ENCODE measurements at regions not wholly inside any gene's neighbourhood (a gene's known extent, or its start where the extent isn't known, plus 50 kb on each side); places are given as distances from the start of the nearest gene placed in this dataset.

DNA sequence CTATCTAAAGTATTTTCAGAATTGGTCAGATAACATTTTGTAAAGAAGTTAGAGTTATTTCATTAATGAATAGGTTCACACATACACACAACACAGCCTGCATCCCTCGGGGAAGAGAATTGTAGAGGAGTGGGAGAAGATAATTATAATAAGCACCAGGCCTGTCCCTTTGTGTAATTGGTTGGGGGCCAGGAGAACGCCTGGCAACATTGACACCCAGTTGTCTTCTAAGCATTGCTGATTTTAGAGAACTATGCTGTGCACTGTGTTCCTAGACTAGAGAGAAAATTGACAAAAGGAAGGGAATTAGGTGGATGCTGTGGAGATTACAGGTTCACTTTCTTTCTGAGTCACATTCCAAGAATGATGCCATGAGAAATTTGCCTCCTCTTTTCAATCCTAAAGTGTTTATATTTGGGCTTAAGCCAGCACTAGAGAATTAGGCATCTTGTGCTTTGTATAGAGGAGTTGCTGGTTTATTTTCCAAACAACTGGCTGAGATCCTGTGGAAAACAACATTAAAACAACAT is 247.6 kb downstream of the COX7C start:
- WGBS, 2 donors (ENCODE audit: extremely low coverage in 2 of 2, insufficient read length in 2 of 2, insufficient replicate concordance in 1 of 2), result no CpG with 5 or more reads among the region's 2 CpGs
- H3K27ac ChIP-seq (replicated peaks; ENCODE audit: low read length), result no peak overlapping the region

GRCh38 chr5:86866036-86866435 is 248.3 kb downstream of the COX7C start:
- no CpG with 5 or more reads among the region's 1 CpG for WGBS, 2 donors (ENCODE audit: extremely low coverage in 2 of 2, insufficient read length in 2 of 2, insufficient replicate concordance in 1 of 2)
- H3K9me3 ChIP-seq (replicated peaks in 1 of 2; ENCODE audit: control insufficient read depth in 2 of 2, insufficient read depth in 1 of 2, low read depth in 1 of 2, low read length in 2 of 2), result no peaks in the 10 kb centered on the region
- H3K27ac ChIP-seq (replicated peaks; ENCODE audit: low read length), result no peak overlapping the region

More for the DNA sequence above, 247.6 kb downstream of the COX7C start:
- H3K4me3 ChIP-seq (ENCODE audit: low read length in 2 of 2), result no peak overlapping the region
- no peak overlapping the region for H2BK12ac ChIP-seq (ENCODE audit: low read length)
- no peaks in the 10 kb centered on the region for H3K79me1 ChIP-seq (ENCODE audit: low read depth, low read length)
- H2AFZ ChIP-seq (ENCODE audit: low read length), result no peak overlapping the region
- H3K9ac ChIP-seq (ENCODE audit: low read depth, low read length, poor library complexity), result no peak overlapping the region
- DNase-seq (ENCODE audit: low spot score), result no peak
- no peaks in the 10 kb centered on the region for H3K36me3 ChIP-seq (replicated peaks in 1 of 2; ENCODE audit: control insufficient read depth in 2 of 2, insufficient read depth in 2 of 2, low read length in 2 of 2)
- no peak overlapping the region for H4K8ac ChIP-seq (ENCODE audit: low read depth, low read length)
- no peak overlapping the region for H2BK15ac ChIP-seq (ENCODE audit: low read length)
- no peak overlapping the region for H3K4ac ChIP-seq (ENCODE audit: low read length)
- no peak overlapping the region for H3K23ac ChIP-seq (ENCODE audit: low read depth, low read length, poor library complexity)
- no peak overlapping the region for H2BK120ac ChIP-seq (ENCODE audit: low read depth, low read length)
- H3K4me1 ChIP-seq (ENCODE audit: control insufficient read depth in 2 of 2, insufficient read depth in 1 of 2, low read depth in 1 of 2, low read length in 2 of 2), result peaks cover 2 to 3% of the 10 kb centered on the region in 2 donors
- H3K14ac ChIP-seq (ENCODE audit: low read length), result no peak overlapping the region
- H3K9me3 ChIP-seq (replicated peaks in 1 of 2; ENCODE audit: control insufficient read depth in 2 of 2, insufficient read depth in 1 of 2, low read depth in 1 of 2, low read length in 2 of 2), result no peaks in the 10 kb centered on the region
- H3K18ac ChIP-seq (ENCODE audit: low read length), result no peak overlapping the region
- H2AK5ac ChIP-seq (ENCODE audit: low read depth, low read length), result no peak overlapping the region
- no peak overlapping the region for H4K91ac ChIP-seq (ENCODE audit: low read depth, low read length, poor library complexity)
- H3K4me2 ChIP-seq (ENCODE audit: insufficient read depth, low read length, poor library complexity, severe bottlenecking), result no peak overlapping the region
- no peak overlapping the region for H2BK5ac ChIP-seq (ENCODE audit: low read length)
- no peaks in the 10 kb centered on the region for H3K27me3 ChIP-seq (ENCODE audit: control insufficient read depth in 3 of 3, insufficient read depth in 3 of 3, low read depth in 1 of 3, low read length in 3 of 3)

DNA sequence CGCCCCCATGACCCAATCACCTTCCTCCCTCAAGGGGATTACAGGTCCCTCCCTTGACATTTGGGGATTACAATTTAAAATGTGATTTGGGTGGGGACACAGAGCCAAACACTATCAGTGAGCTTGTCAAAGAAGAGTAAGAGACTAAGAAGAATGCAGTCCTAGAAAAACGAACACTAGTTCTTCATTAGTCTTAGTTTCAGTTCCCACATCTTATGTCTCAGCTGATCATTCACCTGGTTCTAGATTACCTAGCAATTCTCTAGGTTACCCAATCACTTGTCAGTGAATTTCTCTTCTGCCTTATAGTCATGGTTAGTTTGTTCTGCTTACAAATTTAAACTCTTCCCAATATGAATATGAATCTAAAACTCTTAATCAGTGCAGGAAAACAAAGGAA is 251.5 kb downstream of the COX7C start:
- Histone ChIP-seq H3K4me2 (ENCODE audit: insufficient read depth, low read length, poor library complexity, severe bottlenecking) (no peak overlapping the region), H3K4me3 (ENCODE audit: low read length in 2 of 2) (no peak overlapping the region), H3K23ac (ENCODE audit: low read depth, low read length, poor library complexity) (no peak overlapping the region), H4K91ac (ENCODE audit: low read depth, low read length, poor library complexity) (no peak overlapping the region), H2BK12ac (ENCODE audit: low read length) (no peak overlapping the region), H4K8ac (ENCODE audit: low read depth, low read length) (no peak overlapping the region), H2AK5ac (ENCODE audit: low read depth, low read length) (no peak overlapping the region), H3K9me3 (replicated peaks in 1 of 2; ENCODE audit: control insufficient read depth in 2 of 2, insufficient read depth in 1 of 2, low read depth in 1 of 2, low read length in 2 of 2) (no peaks in the 10 kb centered on the region), H3K14ac (ENCODE audit: low read length) (no peak overlapping the region), H3K27me3 (ENCODE audit: control insufficient read depth in 3 of 3, insufficient read depth in 3 of 3, low read depth in 1 of 3, low read length in 3 of 3) (no peaks in the 10 kb centered on the region), H3K27ac (replicated peaks; ENCODE audit: low read length) (no peak overlapping the region), H3K9ac (ENCODE audit: low read depth, low read length, poor library complexity) (no peak overlapping the region), H3K4me1 (ENCODE audit: control insufficient read depth in 2 of 2, insufficient read depth in 1 of 2, low read depth in 1 of 2, low read length in 2 of 2) (peaks cover 0 to 4% of the 10 kb centered on the region in 2 donors), H2BK120ac (ENCODE audit: low read depth, low read length) (no peak overlapping the region), H2AFZ (ENCODE audit: low read length) (no peak overlapping the region), H3K18ac (ENCODE audit: low read length) (no peak overlapping the region), H3K79me1 (ENCODE audit: low read depth, low read length) (no peaks in the 10 kb centered on the region), H2BK15ac (ENCODE audit: low read length) (no peak overlapping the region), H3K36me3 (replicated peaks in 1 of 2; ENCODE audit: control insufficient read depth in 2 of 2, insufficient read depth in 2 of 2, low read length in 2 of 2) (no peaks in the 10 kb centered on the region), H3K4ac (ENCODE audit: low read length) (no peak overlapping the region), H2BK5ac (ENCODE audit: low read length) (no peak overlapping the region)
- no peak for DNase-seq (ENCODE audit: low spot score)
- WGBS, 2 donors (ENCODE audit: extremely low coverage in 2 of 2, insufficient read length in 2 of 2, insufficient replicate concordance in 1 of 2), result no CpG with 5 or more reads among the region's 2 CpGs

More at GRCh38 chr5:86866036-86866435, 248.3 kb downstream of the COX7C start:
- Histone ChIP-seq H3K4ac (ENCODE audit: low read length) (no peak overlapping the region), H3K14ac (ENCODE audit: low read length) (no peak overlapping the region), H3K36me3 (replicated peaks in 1 of 2; ENCODE audit: control insufficient read depth in 2 of 2, insufficient read depth in 2 of 2, low read length in 2 of 2) (no peaks in the 10 kb centered on the region), H2BK5ac (ENCODE audit: low read length) (no peak overlapping the region), H4K8ac (ENCODE audit: low read depth, low read length) (no peak overlapping the region), H4K91ac (ENCODE audit: low read depth, low read length, poor library complexity) (no peak overlapping the region), H3K27me3 (ENCODE audit: control insufficient read depth in 3 of 3, insufficient read depth in 3 of 3, low read depth in 1 of 3, low read length in 3 of 3) (no peaks in the 10 kb centered on the region), H2BK15ac (ENCODE audit: low read length) (no peak overlapping the region), H2BK12ac (ENCODE audit: low read length) (no peak overlapping the region), H2AFZ (ENCODE audit: low read length) (no peak overlapping the region), H3K79me1 (ENCODE audit: low read depth, low read length) (no peaks in the 10 kb centered on the region), H3K23ac (ENCODE audit: low read depth, low read length, poor library complexity) (no peak overlapping the region), H3K18ac (ENCODE audit: low read length) (no peak overlapping the region), H3K4me1 (ENCODE audit: control insufficient read depth in 2 of 2, insufficient read depth in 1 of 2, low read depth in 1 of 2, low read length in 2 of 2) (peaks cover 3 to 4% of the 10 kb centered on the region in 2 donors), H2AK5ac (ENCODE audit: low read depth, low read length) (no peak overlapping the region), H3K9ac (ENCODE audit: low read depth, low read length, poor library complexity) (no peak overlapping the region), H3K4me2 (ENCODE audit: insufficient read depth, low read length, poor library complexity, severe bottlenecking) (no peak overlapping the region), H3K4me3 (ENCODE audit: low read length in 2 of 2) (no peak overlapping the region), H2BK120ac (ENCODE audit: low read depth, low read length) (no peak overlapping the region)
- no peak for DNase-seq (ENCODE audit: low spot score)

GRCh38 chr5:86875539-86875938 is 257.8 kb downstream of the COX7C start:
- Histone ChIP-seq H2AK5ac (ENCODE audit: low read depth, low read length) (no peak overlapping the region), H2AFZ (ENCODE audit: low read length) (no peak overlapping the region), H3K4ac (ENCODE audit: low read length) (no peak overlapping the region), H3K9ac (ENCODE audit: low read depth, low read length, poor library complexity) (no peak overlapping the region), H3K79me1 (ENCODE audit: low read depth, low read length) (no peaks in the 10 kb centered on the region), H4K91ac (ENCODE audit: low read depth, low read length, poor library complexity) (no peak overlapping the region), H2BK5ac (ENCODE audit: low read length) (no peak overlapping the region), H3K18ac (ENCODE audit: low read length) (no peak overlapping the region), H4K8ac (ENCODE audit: low read depth, low read length) (no peak overlapping the region), H3K27ac (replicated peaks; ENCODE audit: low read length) (no peak overlapping the region), H2BK15ac (ENCODE audit: low read length) (no peak overlapping the region), H2BK12ac (ENCODE audit: low read length) (no peak overlapping the region), H3K27me3 (ENCODE audit: control insufficient read depth in 3 of 3, insufficient read depth in 3 of 3, low read depth in 1 of 3, low read length in 3 of 3) (no peaks in the 10 kb centered on the region), H3K4me3 (ENCODE audit: low read length in 2 of 2) (no peak overlapping the region), H3K4me1 (ENCODE audit: control insufficient read depth in 2 of 2, insufficient read depth in 1 of 2, low read depth in 1 of 2, low read length in 2 of 2) (peaks cover 0 to 2% of the 10 kb centered on the region in 2 donors), H3K23ac (ENCODE audit: low read depth, low read length, poor library complexity) (no peak overlapping the region), H2BK120ac (ENCODE audit: low read depth, low read length) (no peak overlapping the region), H3K9me3 (replicated peaks in 1 of 2; ENCODE audit: control insufficient read depth in 2 of 2, insufficient read depth in 1 of 2, low read depth in 1 of 2, low read length in 2 of 2) (no peaks in the 10 kb centered on the region), H3K4me2 (ENCODE audit: insufficient read depth, low read length, poor library complexity, severe bottlenecking) (no peak overlapping the region), H3K36me3 (replicated peaks in 1 of 2; ENCODE audit: control insufficient read depth in 2 of 2, insufficient read depth in 2 of 2, low read length in 2 of 2) (no peaks in the 10 kb centered on the region), H3K14ac (ENCODE audit: low read length) (no peak overlapping the region)
- no CpG with 5 or more reads among the region's 2 CpGs for WGBS, 2 donors (ENCODE audit: extremely low coverage in 2 of 2, insufficient read length in 2 of 2, insufficient replicate concordance in 1 of 2)
- DNase-seq (ENCODE audit: low spot score), result no peak
